ENCODE measurements at regions not wholly inside any gene's neighbourhood (a gene's known extent, or its start where the extent isn't known, plus 50 kb on each side); places are given as distances from the start of the nearest gene placed in this dataset.

DNA sequence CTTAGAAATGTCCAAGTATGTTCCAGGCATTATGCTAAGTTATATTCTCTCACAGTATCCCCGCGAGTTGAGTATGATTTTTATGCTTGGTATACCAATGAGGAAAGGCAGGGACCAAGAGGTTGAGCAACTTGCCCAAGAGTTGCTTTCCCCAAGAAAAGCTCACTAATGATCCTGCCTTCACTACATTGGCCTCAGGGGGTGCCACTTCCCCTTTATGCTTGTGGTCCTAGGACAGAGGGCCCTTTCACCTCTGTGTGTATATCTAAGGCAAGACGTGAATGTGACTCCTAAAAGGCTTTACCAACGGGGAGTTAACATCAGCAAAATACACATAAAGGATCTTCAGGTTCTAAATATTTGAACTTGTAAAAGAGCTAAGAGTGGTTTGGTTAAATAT, 164.4 kb upstream of the CPEB2 start:
- TF ChIP-seq, protein P1, sequence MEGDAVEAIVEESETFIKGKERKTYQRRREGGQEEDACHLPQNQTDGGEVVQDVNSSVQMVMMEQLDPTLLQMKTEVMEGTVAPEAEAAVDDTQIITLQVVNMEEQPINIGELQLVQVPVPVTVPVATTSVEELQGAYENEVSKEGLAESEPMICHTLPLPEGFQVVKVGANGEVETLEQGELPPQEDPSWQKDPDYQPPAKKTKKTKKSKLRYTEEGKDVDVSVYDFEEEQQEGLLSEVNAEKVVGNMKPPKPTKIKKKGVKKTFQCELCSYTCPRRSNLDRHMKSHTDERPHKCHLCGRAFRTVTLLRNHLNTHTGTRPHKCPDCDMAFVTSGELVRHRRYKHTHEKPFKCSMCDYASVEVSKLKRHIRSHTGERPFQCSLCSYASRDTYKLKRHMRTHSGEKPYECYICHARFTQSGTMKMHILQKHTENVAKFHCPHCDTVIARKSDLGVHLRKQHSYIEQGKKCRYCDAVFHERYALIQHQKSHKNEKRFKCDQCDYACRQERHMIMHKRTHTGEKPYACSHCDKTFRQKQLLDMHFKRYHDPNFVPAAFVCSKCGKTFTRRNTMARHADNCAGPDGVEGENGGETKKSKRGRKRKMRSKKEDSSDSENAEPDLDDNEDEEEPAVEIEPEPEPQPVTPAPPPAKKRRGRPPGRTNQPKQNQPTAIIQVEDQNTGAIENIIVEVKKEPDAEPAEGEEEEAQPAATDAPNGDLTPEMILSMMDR (conservative IDR thresholded peaks at IDR 0.05; ENCODE audit: low read depth in 2 of 2): peak; percentile 43 to 44
- no peak for TF ChIP-seq ZNF114 (CRISPR knock-in tag; IDR thresholded peaks at IDR 0.05)
- no peak for TF ChIP-seq EZH2 (IDR thresholded peaks at IDR 0.05; ENCODE audit: low read depth, unreplicated experiment)
- no peak for TF ChIP-seq NANOG (IDR thresholded peaks at IDR 0.05; ENCODE audit: borderline replicate concordance)
- TF ChIP-seq POLR2AphosphoS5 (IDR thresholded peaks at IDR 0.05; ENCODE audit: low read depth): no peak
- TF ChIP-seq JUNB (IDR thresholded peaks at IDR 0.05; ENCODE audit: unreplicated experiment): no peak

Data from GM23338 (cell line).